ENCODE measurements at regions not wholly inside any gene's neighbourhood (a gene's known extent, or its start where the extent isn't known, plus 50 kb on each side); places are given as distances from the start of the nearest gene placed in this dataset.

- no peak for DNase-seq (ENCODE audit: low read depth, low spot score)
Observed at GRCh38 chr2:145034511-145034910, 514.6 kb upstream of the ZEB2 start.

- DNase-seq (ENCODE audit: low read depth, low spot score) = no peak
Observed at GRCh38 chr2:145033438-145033837, 513.5 kb upstream of the ZEB2 start.

DNA sequence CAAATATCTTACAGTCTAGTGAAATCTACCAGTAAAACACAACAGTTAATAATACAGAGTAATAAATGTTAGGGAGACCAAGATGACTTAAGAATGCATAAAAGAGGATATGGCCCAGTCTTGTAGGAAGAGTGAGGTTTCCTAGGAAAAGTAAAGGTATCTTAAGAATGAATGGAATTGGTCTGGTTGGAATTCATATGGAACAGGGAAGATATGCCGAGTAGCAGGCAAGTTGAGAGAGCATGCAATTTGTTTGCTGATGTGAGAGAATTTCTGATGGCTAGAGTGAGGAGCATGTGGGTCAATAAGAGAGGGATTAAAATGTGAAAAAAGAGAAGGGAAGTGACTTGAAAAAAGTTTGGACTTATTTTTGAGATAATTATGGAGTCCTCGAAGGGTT is 512.9 kb upstream of the ZEB2 start:
- DNase-seq (ENCODE audit: low read depth, low spot score) = no peak

DNA sequence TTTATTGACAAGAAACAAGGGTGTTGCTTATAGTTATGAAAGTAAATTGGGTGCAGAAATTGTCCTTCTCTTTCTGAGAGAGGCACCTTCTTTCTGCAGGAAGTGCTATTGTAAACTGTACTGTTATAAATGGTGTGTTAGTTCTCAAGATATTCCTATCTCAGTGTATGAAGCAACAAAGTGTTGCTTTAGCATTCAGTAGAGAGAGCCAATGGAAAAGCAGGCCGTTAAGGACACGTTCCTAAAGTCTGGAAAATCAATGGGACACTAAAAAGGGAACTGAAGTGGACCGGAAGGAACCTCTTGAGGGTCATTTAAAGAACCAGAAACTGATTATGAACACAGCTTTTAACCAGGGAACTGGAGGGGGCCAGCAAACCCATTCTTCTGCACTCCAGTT is 510.0 kb upstream of the ZEB2 start:
- no peak for DNase-seq (ENCODE audit: low read depth, low spot score)

DNA sequence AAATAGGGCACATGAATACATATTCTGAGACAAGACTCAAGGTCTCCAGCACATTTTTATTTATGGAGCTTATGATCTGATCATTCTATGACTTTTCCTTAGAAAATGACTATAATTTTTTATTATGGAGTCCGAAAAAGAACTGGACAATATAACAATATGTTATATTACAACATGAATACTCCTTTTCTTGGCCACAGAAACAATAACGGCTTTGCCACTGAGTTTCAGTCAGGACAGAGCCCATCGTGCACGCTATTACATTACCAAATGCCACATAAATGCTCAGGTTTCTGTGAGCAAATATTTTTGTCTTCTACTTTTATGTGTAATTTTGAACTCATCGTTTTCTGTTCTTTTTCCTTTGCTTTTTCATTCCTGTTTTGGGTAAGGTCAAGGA is 509.2 kb upstream of the ZEB2 start:
- no peak for DNase-seq (ENCODE audit: low read depth, low spot score)

- no peak for DNase-seq (ENCODE audit: low read depth, low spot score)
Observed at GRCh38 chr2:145028101-145028920, 508.4 kb upstream of the ZEB2 start.

DNA sequence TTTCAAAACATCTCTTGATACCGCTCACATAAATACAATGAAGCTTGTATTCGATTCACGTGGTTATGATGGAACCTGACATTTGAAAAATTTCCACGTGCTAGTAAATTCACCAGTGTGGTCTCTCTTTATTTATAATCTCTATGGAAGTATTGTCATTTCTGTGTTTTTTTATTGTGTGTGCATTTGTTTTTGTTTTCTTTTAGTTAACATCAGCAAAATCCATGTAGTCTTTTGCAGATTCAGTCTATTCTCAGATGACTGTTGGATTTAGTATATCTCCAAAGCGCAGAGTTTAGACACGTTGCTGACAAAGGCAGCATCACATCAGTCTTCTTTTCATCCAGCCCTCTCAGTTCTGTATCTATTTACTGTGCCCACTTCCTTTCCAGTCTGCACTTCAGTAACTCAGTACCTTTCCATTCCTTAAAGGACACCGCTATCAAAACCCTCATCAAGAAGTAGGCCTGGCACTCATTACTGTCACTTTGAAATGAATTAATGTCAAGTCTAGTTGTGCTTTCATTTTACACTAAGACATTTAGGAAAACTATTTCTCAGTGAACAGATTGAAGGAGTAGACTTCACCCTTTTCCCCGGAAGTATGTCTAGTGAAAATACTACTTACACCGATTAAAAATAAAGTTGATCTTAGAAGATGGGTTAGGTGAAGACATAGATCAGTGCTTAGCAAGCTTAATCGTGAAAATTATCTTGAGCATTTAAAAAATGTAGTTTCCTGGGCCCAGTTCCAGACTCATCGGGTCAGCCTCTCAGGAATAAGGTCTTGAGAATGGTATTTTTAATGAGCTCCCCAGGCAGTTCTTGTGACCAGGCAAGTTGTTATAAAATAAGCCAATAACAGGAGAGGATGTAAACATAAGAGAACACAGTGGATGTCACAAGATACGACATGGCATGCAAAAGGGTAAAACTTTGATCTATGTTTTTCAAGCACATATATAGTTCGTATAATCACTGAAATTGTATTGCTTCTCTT is 506.8 kb upstream of the ZEB2 start:
- DNase-seq (ENCODE audit: low read depth, low spot score) = no peak

DNA sequence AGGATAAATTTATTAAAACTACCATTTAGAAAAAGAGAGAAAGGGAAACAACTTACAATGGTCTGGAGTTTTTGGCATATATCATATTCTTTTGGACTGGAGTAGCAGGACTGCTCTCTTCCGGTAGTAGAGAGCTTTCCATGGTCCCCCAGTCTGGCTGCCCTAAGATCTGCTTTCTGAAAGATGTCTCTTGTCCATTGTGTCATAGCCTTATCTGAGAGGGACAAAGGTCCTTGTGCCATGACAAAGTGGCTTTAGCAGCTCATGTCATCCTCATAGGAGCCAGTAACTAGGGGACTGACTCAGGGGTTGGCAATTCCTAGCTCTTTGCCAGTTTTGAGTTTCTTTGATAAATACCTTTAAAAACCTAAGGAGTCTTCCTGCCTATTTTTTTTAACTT is 505.5 kb upstream of the ZEB2 start:
- no peak for DNase-seq (ENCODE audit: low read depth, low spot score)

DNA sequence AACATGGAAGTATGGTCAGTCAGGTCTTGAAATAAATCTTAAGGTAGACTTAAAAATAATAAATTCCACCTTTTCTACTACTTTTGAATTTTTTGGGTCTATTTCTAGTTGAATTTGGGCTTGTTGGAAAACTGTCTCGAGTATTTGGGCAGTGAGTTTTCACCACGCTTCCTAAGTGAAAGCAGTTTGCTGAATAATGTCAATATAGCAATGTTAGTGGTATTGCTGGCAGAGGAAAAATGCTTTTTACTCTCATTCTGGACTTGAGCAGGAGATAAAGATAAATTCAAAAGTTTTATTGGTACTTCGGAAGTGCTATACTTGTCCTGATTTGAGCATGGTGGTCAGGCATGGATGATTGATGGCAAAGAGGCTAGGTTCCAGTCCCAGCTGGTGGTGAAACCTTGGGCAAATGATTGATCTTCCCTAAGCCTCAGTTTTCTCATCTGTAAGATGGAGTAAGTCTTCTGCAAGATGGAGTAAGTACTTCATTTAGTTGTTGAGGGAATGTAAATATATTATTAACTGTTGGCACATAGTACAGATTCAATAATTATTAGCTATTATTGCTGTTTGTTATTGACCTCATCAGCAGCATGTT is 503.5 kb upstream of the ZEB2 start:
- DNase-seq (ENCODE audit: low read depth, low spot score) = no peak

GRCh38 chr2:145022666-145023333 is 502.9 kb upstream of the ZEB2 start:
- no peak for DNase-seq (ENCODE audit: low read depth, low spot score)

- no peak for DNase-seq (ENCODE audit: low read depth, low spot score)
Observed at GRCh38 chr2:145021962-145022665, 502.2 kb upstream of the ZEB2 start.

GRCh38 chr2:145020694-145021093 is 500.8 kb upstream of the ZEB2 start:
- DNase-seq (ENCODE audit: low read depth, low spot score) = no peak

DNA sequence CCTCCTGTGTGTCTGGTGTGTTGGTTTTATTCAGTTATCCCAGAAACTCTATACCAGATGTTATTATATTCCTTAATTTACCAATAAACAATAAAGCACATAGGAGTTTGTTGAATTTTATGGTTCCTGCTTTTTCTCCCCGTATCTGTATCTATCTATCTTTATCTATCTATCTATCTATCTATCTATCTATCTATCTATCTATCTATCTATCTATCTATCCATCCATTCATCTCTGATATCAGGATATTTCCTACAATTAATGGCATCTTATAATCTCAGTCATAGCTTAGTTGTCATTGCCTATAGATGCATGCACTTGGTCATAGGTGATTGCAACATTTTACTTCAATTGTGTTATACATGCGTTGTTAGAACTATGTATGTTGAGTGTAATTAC is 500.2 kb upstream of the ZEB2 start:
- DNase-seq (ENCODE audit: low read depth, low spot score) = no peak

DNA sequence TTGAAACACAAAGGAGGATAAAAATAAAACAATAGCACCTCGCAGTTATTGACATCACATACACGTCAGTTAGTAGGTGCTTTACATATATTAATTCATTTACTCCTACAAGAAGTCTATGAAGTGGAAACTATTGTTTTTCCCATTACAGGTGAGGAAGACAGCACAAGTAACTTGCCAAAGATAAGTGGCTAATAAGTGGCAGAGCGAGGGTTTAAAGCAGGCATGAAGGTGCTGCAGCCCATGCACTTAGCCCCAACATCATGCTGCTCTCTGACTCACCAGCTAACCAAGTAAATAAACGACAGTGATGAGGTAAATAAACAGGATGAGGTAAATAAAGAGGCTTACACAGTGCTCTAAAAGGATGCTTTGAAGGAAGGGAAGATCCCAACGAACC is 498.6 kb upstream of the ZEB2 start:
- DNase-seq (ENCODE audit: low read depth, low spot score) = no peak

GRCh38 chr2:145017149-145017548 is 497.2 kb upstream of the ZEB2 start:
- DNase-seq (ENCODE audit: low read depth, low spot score) = no peak

- DNase-seq (ENCODE audit: low read depth, low spot score) = no peak
Observed at GRCh38 chr2:145016711-145017110, 496.8 kb upstream of the ZEB2 start.

DNA sequence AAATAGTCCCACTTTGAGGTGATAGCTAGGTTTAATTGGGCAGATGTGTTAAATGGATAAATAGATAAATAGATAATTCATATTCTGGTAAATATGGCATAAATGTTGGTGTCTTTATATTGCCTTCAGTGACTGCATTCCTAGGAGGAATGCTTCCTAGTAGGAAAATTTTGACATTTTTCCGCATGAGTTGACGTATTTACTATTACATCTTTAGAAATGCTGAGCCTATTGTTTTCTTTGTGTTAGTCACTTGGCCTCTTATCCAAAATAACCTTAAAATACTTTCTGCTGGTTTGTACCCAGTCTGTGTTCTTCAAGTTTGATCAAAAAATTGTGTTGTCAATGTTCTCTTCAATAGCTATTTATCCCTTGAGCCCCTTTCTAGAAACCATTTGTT is 495.6 kb upstream of the ZEB2 start:
- DNase-seq (ENCODE audit: low read depth, low spot score) = no peak

DNA sequence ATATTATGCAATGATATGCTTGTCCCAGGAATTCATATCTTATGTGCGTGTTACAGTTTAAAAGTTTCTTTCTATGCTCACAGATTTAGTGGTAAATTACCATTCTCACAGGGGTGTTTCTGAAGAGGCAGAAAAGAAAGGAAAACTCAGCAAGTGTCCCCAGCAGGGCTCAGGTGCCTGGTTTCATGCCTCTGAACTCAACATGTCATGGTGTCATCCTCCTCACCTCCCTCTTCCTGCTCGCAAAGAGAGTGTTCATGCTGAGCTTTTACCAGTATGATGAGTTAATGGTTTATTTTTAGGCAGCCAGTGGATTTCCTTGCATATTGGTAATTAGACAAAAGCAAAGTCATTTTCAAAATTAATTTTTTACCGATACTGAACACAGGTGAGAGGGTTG is 492.9 kb upstream of the ZEB2 start:
- DNase-seq (ENCODE audit: low read depth, low spot score) = no peak

DNA sequence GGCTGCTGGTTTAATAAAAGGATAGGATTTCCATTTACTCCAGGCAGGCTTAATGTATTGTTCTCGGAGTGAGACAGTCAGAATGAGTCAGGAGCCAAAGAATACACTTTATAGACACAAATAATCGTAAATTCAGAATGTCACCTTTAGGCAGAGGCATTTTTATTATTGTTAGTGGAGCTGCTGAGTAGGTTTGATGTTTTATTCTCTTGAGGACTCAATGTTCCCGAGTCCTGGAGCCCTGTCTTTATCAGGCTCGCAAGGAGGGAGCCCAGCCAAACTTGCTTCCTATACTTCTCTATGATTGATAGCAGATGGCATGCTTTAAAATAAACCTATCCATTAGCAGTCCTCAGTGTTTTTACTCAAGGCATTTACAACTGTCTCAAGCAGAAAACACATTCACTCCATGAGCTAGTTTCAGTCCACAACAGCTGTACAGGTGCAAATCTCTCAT is 492.3 kb upstream of the ZEB2 start:
- DNase-seq (ENCODE audit: low read depth, low spot score) = no peak

GRCh38 chr2:145010635-145011034 is 490.7 kb upstream of the ZEB2 start:
- DNase-seq (ENCODE audit: low read depth, low spot score) = no peak

DNA sequence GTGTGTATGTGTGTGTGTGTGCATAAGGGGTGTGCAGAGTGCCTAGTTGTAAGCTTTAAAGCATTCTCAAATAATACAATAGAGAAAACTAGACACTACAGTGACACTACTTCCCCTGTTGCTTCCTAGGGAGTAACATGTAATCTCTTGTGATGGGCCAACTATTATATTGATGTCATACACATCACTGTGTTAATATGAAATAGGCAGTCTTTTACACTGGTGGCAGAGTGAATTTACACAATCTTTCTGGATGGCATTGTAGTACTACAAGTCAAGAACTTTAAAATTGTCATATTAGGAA is 488.0 kb upstream of the ZEB2 start:
- no peak for DNase-seq (ENCODE audit: low read depth, low spot score)

Data from smooth muscle cell of the brain vasculature (primary cell).